ENCODE measurements at regions not wholly inside any gene's neighbourhood (a gene's known extent, or its start where the extent isn't known, plus 50 kb on each side); places are given as distances from the start of the nearest gene placed in this dataset.

- no peak for DNase-seq
These were observed 171.2 kb upstream of the SDK2 start for GRCh38 chr17:73815474-73815873.

GRCh38 chr17:73819440-73820395, 175.5 kb upstream of the SDK2 start:
- no peak for DNase-seq

GRCh38 chr17:73820686-73821448, 176.6 kb upstream of the SDK2 start:
- DNase-seq, result no peak

- no peak for DNase-seq
These were observed 177.4 kb upstream of the SDK2 start for GRCh38 chr17:73821665-73822064.

- no peak for DNase-seq
These were observed 178.1 kb upstream of the SDK2 start for GRCh38 chr17:73822371-73822770.

GRCh38 chr17:73823684-73824083, 179.4 kb upstream of the SDK2 start:
- DNase-seq, result no peak

GRCh38 chr17:73824321-73824720, 180.1 kb upstream of the SDK2 start:
- DNase-seq, result no peak

GRCh38 chr17:73826181-73826871, 182.1 kb upstream of the SDK2 start:
- no peak for DNase-seq

GRCh38 chr17:73826872-73827228, 182.6 kb upstream of the SDK2 start:
- DNase-seq, result no peak

- DNase-seq, result no peak
These were observed 183.5 kb upstream of the SDK2 start for GRCh38 chr17:73827627-73828291.

GRCh38 chr17:73829676-73830280, 185.5 kb upstream of the SDK2 start:
- no peak for DNase-seq

GRCh38 chr17:73831699-73832098, 187.5 kb upstream of the SDK2 start:
- no peak for DNase-seq

GRCh38 chr17:73833775-73834488, 189.7 kb upstream of the SDK2 start:
- no peak for DNase-seq

GRCh38 chr17:73834684-73835343, 190.6 kb upstream of the SDK2 start:
- DNase-seq, result no peak

- no peak for DNase-seq
These were observed 191.4 kb upstream of the SDK2 start for GRCh38 chr17:73835605-73836004.

GRCh38 chr17:73838815-73839214, 194.6 kb upstream of the SDK2 start:
- DNase-seq, result no peak

- DNase-seq, result no peak
These were observed 196.6 kb upstream of the SDK2 start for GRCh38 chr17:73840829-73841228.

GRCh38 chr17:73841431-73842060, 197.3 kb upstream of the SDK2 start:
- no peak for DNase-seq

GRCh38 chr17:73847952-73848351, 203.7 kb upstream of the SDK2 start:
- no peak for DNase-seq

- DNase-seq, result no peak
These were observed 206.2 kb upstream of the SDK2 start for GRCh38 chr17:73850426-73850825.

- DNase-seq, result no peak
These were observed 206.8 kb upstream of the SDK2 start for GRCh38 chr17:73851091-73851490.

Data from T-helper 9 cell (primary cell).